GM04503 (cell line): ENCODE measurements at regions not wholly inside any gene's neighbourhood (a gene's known extent, or its start where the extent isn't known, plus 50 kb on each side); places are given as distances from the start of the nearest gene placed in this dataset.

Experiments
- DNase-seq: peaks from one replicate; pipeline ENCODE4 v3.0.0-alpha.2; 2012; ENCODE audit warnings: low read depth

- DNase-seq, result no peak
Measured at GRCh38 chr5:6806668-6807067, 93.4 kb downstream of the TENT4A start.

GRCh38 chr5:6808462-6808861 is 95.2 kb downstream of the TENT4A start:
- DNase-seq, result no peak

GRCh38 chr5:6810641-6811405 is 97.6 kb downstream of the TENT4A start:
- DNase-seq, result no peak

GRCh38 chr5:6812091-6812490 is 98.9 kb downstream of the TENT4A start:
- DNase-seq, result no peak

- DNase-seq, result peak; percentile 16
Measured at GRCh38 chr5:6812800-6813731, 99.8 kb downstream of the TENT4A start.

- DNase-seq, result no peak
Measured at GRCh38 chr5:6814816-6815215, 101.6 kb downstream of the TENT4A start.

- DNase-seq, result no peak
Measured at GRCh38 chr5:6818594-6819511, 105.6 kb downstream of the TENT4A start.

GRCh38 chr5:6819521-6819920 is 106.3 kb downstream of the TENT4A start:
- no peak for DNase-seq

GRCh38 chr5:6820851-6821479 is 107.7 kb downstream of the TENT4A start:
- no peak for DNase-seq

- DNase-seq, result no peak
Measured at GRCh38 chr5:6822068-6822467, 108.8 kb downstream of the TENT4A start.

- no peak for DNase-seq
Measured at GRCh38 chr5:6822556-6823343, 109.5 kb downstream of the TENT4A start.

- DNase-seq, result no peak
Measured at GRCh38 chr5:6823996-6824395, 110.8 kb downstream of the TENT4A start.

- no peak for DNase-seq
Measured at GRCh38 chr5:6825678-6826244, 112.5 kb downstream of the TENT4A start.

GRCh38 chr5:6826756-6827155 is 113.5 kb downstream of the TENT4A start:
- no peak for DNase-seq

GRCh38 chr5:6827526-6828219 is 114.4 kb downstream of the TENT4A start:
- DNase-seq, result no peak

GRCh38 chr5:6829150-6829784 is 116.0 kb downstream of the TENT4A start:
- no peak for DNase-seq

GRCh38 chr5:6830643-6831239 is 117.5 kb downstream of the TENT4A start:
- no peak for DNase-seq

GRCh38 chr5:6831678-6832671 is 118.7 kb downstream of the TENT4A start:
- DNase-seq, result no peak
